Astrocyte (in vitro differentiated cells and primary cell): ENCODE measurements at regions not wholly inside any gene's neighbourhood (a gene's known extent, or its start where the extent isn't known, plus 50 kb on each side); places are given as distances from the start of the nearest gene placed in this dataset.

ENCODE experiments used
- DNase-seq: peaks from one replicate; pipeline ENCODE4 v3.0.0-alpha.2; 2010; ENCODE audit warnings: low read depth
- FAIRE-seq: peaks from 2 replicates; lab custom pipeline; 2011; peaks lifted over from hg19 to GRCh38; lab: Jason Lieb, UNC
- H2AFZ ChIP-seq: 2 replicates; pipeline ENCODE4 v1.6.0; 2012; ENCODE audit warnings: low read depth, low read length, inconsistent platforms
- H3K27ac ChIP-seq: 2 replicates; pipeline ENCODE4 v1.5.1; 2011; ENCODE audit warnings: low read depth, low read length, inconsistent platforms
- H3K27me3 ChIP-seq: 2 replicates; pipeline ENCODE4 v1.6.0; 2011; ENCODE audit warnings: low read length, inconsistent platforms; ENCODE audit not compliant: insufficient read depth
- H3K36me3 ChIP-seq: 2 replicates; pipeline ENCODE4 v1.5.1; 2011; ENCODE audit warnings: low read length, inconsistent platforms; ENCODE audit not compliant: insufficient read depth
- H3K4me1 ChIP-seq: 2 replicates; pipeline ENCODE4 v1.5.1; 2011; ENCODE audit warnings: low read length, inconsistent platforms; ENCODE audit not compliant: insufficient read depth
- H3K4me2 ChIP-seq: 2 replicates; pipeline ENCODE4 v1.6.0; 2012; ENCODE audit warnings: low read length, inconsistent platforms
- H3K4me3 ChIP-seq: 2 replicates; pipeline ENCODE4 v1.5.1; 2011; ENCODE audit warnings: low read depth, mild to moderate bottlenecking, low read length, inconsistent platforms; ENCODE audit not compliant: insufficient read depth
- H3K79me2 ChIP-seq: 2 replicates; pipeline ENCODE4 v1.6.0; 2012; ENCODE audit warnings: mild to moderate bottlenecking, low read length, inconsistent platforms; ENCODE audit not compliant: insufficient read depth
- H3K9ac ChIP-seq: 2 replicates; pipeline ENCODE4 v1.6.0; 2012; ENCODE audit warnings: mild to moderate bottlenecking, low read length, inconsistent platforms
- H3K9me3 ChIP-seq: 2 replicates; pipeline ENCODE4 v1.5.1; 2012; ENCODE audit warnings: low read depth, mild to moderate bottlenecking, low read length, inconsistent platforms; ENCODE audit not compliant: insufficient read depth
- H4K20me1 ChIP-seq: 2 replicates; pipeline ENCODE4 v1.6.0; 2012; ENCODE audit warnings: low read length, inconsistent platforms; ENCODE audit not compliant: insufficient read depth
- H3K27ac Mint-ChIP-seq: one replicate; pipeline ENCODE4 v1.8.0; 2021; ENCODE audit warnings: mild to moderate bottlenecking, mixed read lengths; ENCODE audit not compliant: unreplicated experiment
- H3K27me3 Mint-ChIP-seq: one replicate; pipeline ENCODE4 v1.8.0; 2021; ENCODE audit warnings: low read depth, mixed read lengths; ENCODE audit not compliant: unreplicated experiment
- H3K36me3 Mint-ChIP-seq: one replicate; pipeline ENCODE4 v1.8.0; 2021; ENCODE audit warnings: low read depth, mixed read lengths; ENCODE audit not compliant: unreplicated experiment
- H3K4me1 Mint-ChIP-seq: one replicate; pipeline ENCODE4 v1.8.0; 2021; ENCODE audit warnings: low read depth, mixed read lengths; ENCODE audit not compliant: unreplicated experiment
- H3K4me3 Mint-ChIP-seq: one replicate; pipeline ENCODE4 v1.8.0; 2021; ENCODE audit warnings: mild to moderate bottlenecking, moderate library complexity, mixed read lengths; ENCODE audit not compliant: unreplicated experiment
- H3K9me3 Mint-ChIP-seq: one replicate; pipeline ENCODE4 v1.8.0; 2021; ENCODE audit warnings: mild to moderate bottlenecking, mixed read lengths; ENCODE audit not compliant: unreplicated experiment
- EZH2 ChIP-seq: IDR thresholded peaks from 2 replicates; pipeline ENCODE4 v1.6.1; 2012; ENCODE audit warnings: mild to moderate bottlenecking, low read length, inconsistent platforms; ENCODE audit not compliant: insufficient read depth
- TF ChIP-seq, protein P1 (sequence below): IDR thresholded peaks from 2 replicates; pipeline ENCODE4 v1.5.1; 2011; ENCODE audit warnings: low read depth, mild to moderate bottlenecking, inconsistent platforms, low read length, moderate library complexity; ENCODE audit not compliant: insufficient read depth

DNA sequence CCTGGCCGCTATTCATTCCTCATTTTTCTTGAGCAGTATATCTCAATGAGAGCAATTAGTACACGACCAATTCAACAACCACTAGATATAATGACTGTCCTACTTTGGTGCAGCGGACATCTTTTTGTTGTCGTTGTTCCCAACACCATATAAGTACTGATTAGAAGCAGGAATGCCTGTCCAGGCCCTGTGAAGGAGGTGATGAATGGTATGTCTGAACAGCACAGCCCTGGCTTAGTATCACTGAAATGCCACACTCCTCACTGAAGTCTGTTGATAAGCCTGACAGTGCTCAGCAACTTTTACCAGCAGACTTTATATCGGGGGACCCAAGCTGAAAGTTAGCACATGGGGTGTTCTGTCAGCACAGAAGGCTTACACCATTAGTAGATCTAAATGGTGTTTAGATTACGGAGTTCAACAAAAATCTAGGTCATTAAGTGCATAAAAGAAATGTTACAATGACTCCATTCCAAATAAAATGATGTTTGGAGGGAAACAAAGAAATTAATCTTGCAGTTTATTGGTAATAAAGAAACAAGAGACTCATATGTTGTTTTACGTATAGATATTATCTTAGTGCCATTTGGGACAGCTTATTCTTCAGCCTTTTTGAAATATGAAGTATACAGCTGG lies 228.3 kb upstream of the TTC29 start:
- Histone ChIP-seq H2AFZ (peak overlapping the region; percentile 41), H3K4me3 (no peak overlapping the region), H4K20me1 (no peaks in the 10 kb centered on the region), H3K9me3 (no peaks in the 10 kb centered on the region), H3K36me3 (no peaks in the 10 kb centered on the region), H3K9ac (no peak overlapping the region), H3K4me1 (no peaks in the 10 kb centered on the region), H3K27me3 (no peaks in the 10 kb centered on the region), H3K27ac (no peak overlapping the region), H3K4me2 (no peak overlapping the region), H3K79me2 (no peaks in the 10 kb centered on the region)
- no peaks in the 10 kb centered on the region for H3K4me1 Mint-ChIP-seq
- no peaks in the 10 kb centered on the region for H3K36me3 Mint-ChIP-seq
- H3K4me3 Mint-ChIP-seq, result no peak overlapping the region
- no peak for DNase-seq
- no peak overlapping the region for H3K27ac Mint-ChIP-seq
- no peaks in the 10 kb centered on the region for H3K9me3 Mint-ChIP-seq
- H3K27me3 Mint-ChIP-seq, result no peaks in the 10 kb centered on the region
- TF ChIP-seq, protein P1, sequence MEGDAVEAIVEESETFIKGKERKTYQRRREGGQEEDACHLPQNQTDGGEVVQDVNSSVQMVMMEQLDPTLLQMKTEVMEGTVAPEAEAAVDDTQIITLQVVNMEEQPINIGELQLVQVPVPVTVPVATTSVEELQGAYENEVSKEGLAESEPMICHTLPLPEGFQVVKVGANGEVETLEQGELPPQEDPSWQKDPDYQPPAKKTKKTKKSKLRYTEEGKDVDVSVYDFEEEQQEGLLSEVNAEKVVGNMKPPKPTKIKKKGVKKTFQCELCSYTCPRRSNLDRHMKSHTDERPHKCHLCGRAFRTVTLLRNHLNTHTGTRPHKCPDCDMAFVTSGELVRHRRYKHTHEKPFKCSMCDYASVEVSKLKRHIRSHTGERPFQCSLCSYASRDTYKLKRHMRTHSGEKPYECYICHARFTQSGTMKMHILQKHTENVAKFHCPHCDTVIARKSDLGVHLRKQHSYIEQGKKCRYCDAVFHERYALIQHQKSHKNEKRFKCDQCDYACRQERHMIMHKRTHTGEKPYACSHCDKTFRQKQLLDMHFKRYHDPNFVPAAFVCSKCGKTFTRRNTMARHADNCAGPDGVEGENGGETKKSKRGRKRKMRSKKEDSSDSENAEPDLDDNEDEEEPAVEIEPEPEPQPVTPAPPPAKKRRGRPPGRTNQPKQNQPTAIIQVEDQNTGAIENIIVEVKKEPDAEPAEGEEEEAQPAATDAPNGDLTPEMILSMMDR, result no peak
- TF ChIP-seq EZH2, result no peak
- no peak for FAIRE-seq

DNA sequence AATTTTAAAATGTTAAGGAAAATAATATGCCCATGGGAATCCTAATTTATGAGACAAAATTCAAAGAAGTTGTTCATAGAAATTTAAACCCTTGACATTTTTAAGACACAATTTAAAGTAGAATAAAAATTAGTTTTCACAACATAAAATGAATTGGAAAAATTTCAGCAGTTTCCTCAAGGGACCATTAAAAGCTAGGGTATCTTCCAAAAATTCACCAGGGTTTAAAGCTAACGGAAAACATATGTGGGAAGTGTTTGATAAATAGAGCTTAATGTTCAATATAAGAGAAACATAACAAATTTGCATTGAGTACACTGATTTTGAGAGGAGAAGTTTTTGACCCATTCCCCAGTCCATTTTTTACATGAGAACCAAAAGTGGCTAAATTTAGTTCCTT lies 228.9 kb upstream of the TTC29 start:
- H3K27me3 Mint-ChIP-seq, result no peaks in the 10 kb centered on the region
- H3K36me3 ChIP-seq, result no peaks in the 10 kb centered on the region
- H4K20me1 ChIP-seq, result no peaks in the 10 kb centered on the region
- FAIRE-seq, result no peak
- no peak for TF ChIP-seq EZH2
- TF ChIP-seq, protein P1, result no peak
- H3K4me1 ChIP-seq, result no peaks in the 10 kb centered on the region
- H3K4me1 Mint-ChIP-seq, result no peaks in the 10 kb centered on the region
- no peak overlapping the region for H3K4me2 ChIP-seq
- no peaks in the 10 kb centered on the region for H3K9me3 Mint-ChIP-seq
- no peak overlapping the region for H3K4me3 Mint-ChIP-seq
- H3K36me3 Mint-ChIP-seq, result no peaks in the 10 kb centered on the region
- H3K27ac Mint-ChIP-seq, result no peak overlapping the region
- H3K27ac ChIP-seq, result no peak overlapping the region
- no peak overlapping the region for H3K9ac ChIP-seq
- H3K27me3 ChIP-seq, result no peaks in the 10 kb centered on the region
- no peak overlapping the region for H3K4me3 ChIP-seq
- no peak for DNase-seq
- H3K79me2 ChIP-seq, result no peaks in the 10 kb centered on the region
- no peaks in the 10 kb centered on the region for H3K9me3 ChIP-seq
- no peak overlapping the region for H2AFZ ChIP-seq

DNA sequence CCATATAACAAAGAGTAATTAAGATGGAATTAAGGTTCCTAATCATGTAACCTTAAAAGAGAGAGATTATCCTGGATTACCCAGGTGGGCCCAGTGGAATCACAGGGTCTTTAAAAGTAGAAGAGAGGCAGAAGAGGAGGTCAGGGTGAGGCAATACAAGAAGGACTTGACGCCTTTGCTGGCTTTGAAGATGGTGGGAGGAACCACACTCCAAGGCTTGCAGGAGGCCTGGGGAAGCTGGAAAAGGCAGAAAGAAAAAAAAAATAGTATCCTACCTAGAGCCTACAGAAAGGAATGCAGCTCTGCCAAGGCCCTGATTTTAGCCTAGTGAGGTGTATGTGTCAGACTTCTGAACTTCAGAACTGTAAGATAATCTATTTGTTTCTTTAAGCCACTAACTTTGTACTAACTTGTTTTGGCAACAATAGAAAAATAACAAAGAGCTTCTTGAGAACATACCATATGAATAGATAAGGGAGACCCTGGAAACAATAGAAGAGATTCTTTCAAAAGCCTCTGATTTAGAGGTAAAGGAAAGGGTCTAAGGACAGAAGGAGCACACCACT lies 229.9 kb upstream of the TTC29 start:
- no peaks in the 10 kb centered on the region for H3K36me3 Mint-ChIP-seq
- no peaks in the 10 kb centered on the region for H3K9me3 Mint-ChIP-seq
- no peaks in the 10 kb centered on the region for H3K4me1 Mint-ChIP-seq
- H3K27me3 Mint-ChIP-seq, result no peaks in the 10 kb centered on the region
- Histone ChIP-seq H3K27ac (no peak overlapping the region), H4K20me1 (no peaks in the 10 kb centered on the region), H3K27me3 (no peaks in the 10 kb centered on the region), H3K4me1 (no peaks in the 10 kb centered on the region), H2AFZ (peak overlapping the region; percentile 18), H3K9me3 (no peaks in the 10 kb centered on the region), H3K4me2 (no peak overlapping the region), H3K79me2 (no peaks in the 10 kb centered on the region), H3K4me3 (no peak overlapping the region), H3K9ac (no peak overlapping the region), H3K36me3 (no peaks in the 10 kb centered on the region)
- H3K27ac Mint-ChIP-seq, result no peak overlapping the region
- H3K4me3 Mint-ChIP-seq, result no peak overlapping the region
- TF ChIP-seq EZH2, result no peak
- FAIRE-seq, result no peak
- DNase-seq, result no peak
